Epithelial cell of esophagus (primary cell): ENCODE measurements at regions not wholly inside any gene's neighbourhood (a gene's known extent, or its start where the extent isn't known, plus 50 kb on each side); places are given as distances from the start of the nearest gene placed in this dataset.

ENCODE experiments used
- DNase-seq: peaks from one replicate; pipeline ENCODE4 v3.0.0; 2010; ENCODE audit warnings: low read depth
- H3K4me3 ChIP-seq: 2 replicates; pipeline ENCODE4 v1.5.1; 2011; ENCODE audit warnings: mild to moderate bottlenecking, low read length, control low read depth
- TF ChIP-seq, protein P1 (sequence below): IDR thresholded peaks from 2 replicates; pipeline ENCODE4 v1.5.1; 2011; ENCODE audit warnings: low read depth, mild to moderate bottlenecking, low read length, control low read depth, inconsistent platforms; ENCODE audit not compliant: insufficient read depth; ENCODE audit errors: missing control alignments

DNA sequence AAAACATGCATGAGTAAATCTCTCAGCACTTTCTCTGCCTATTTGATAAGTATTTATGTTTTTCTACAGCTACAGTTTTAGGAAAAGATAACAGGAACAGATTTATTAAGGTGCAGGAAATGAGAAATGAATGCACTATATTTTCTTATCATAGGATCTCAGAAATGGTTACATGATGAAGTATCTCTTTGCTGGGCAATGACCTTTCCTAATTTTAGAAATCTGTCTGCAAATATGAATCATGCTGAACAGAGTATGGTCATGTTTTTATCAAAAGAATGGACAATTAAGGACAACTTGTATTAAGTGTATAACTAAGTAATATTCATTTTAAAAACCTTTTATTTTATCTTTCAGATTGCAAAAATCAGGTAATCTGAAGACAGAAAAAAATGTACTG lies 53.8 kb upstream of the SPPL2A start:
- DNase-seq, result no peak
- TF ChIP-seq, protein P1, sequence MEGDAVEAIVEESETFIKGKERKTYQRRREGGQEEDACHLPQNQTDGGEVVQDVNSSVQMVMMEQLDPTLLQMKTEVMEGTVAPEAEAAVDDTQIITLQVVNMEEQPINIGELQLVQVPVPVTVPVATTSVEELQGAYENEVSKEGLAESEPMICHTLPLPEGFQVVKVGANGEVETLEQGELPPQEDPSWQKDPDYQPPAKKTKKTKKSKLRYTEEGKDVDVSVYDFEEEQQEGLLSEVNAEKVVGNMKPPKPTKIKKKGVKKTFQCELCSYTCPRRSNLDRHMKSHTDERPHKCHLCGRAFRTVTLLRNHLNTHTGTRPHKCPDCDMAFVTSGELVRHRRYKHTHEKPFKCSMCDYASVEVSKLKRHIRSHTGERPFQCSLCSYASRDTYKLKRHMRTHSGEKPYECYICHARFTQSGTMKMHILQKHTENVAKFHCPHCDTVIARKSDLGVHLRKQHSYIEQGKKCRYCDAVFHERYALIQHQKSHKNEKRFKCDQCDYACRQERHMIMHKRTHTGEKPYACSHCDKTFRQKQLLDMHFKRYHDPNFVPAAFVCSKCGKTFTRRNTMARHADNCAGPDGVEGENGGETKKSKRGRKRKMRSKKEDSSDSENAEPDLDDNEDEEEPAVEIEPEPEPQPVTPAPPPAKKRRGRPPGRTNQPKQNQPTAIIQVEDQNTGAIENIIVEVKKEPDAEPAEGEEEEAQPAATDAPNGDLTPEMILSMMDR, result no peak
- H3K4me3 ChIP-seq, result no peak overlapping the region

DNA sequence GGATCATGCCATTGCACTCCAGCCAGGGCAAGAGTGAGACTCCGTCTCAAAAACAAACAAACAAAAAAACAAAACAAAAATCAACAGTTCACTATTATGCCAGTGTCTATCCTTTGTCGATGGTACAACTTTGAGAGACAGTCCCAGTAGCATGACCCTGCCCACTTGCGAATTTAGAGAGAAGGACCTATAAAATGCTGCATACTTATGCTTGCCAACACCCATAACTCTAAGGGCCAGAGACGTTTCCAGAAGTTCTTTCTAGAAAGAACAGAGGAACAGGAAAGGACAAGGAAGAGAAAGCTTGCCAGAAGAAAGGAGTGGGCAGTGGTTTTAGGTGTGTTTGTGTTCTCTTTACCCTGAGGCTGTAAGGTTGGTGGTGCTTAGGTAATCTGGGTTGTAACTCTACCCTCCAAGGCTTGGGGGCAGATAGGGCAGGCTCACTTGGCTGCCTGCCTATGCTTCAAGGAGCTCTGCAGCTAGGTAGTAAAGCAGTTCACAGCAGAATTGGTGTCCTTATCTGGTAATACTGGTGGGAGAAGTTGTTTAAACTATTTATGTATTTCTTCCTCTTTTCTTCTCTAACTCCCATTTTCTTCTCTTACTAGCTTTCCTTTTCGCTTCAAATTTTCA lies 50.6 kb upstream of the SPPL2A start:
- H3K4me3 ChIP-seq, result no peak overlapping the region
- DNase-seq, result peak; percentile 82
- TF ChIP-seq, protein P1, result no peak
